Fibroblast of skin of right biceps (primary cell): ENCODE measurements at regions not wholly inside any gene's neighbourhood (a gene's known extent, or its start where the extent isn't known, plus 50 kb on each side); places are given as distances from the start of the nearest gene placed in this dataset.

Experiments used
- DNase-seq: peaks from one replicate; pipeline ENCODE4 v3.0.0-alpha.2; 2013

DNA sequence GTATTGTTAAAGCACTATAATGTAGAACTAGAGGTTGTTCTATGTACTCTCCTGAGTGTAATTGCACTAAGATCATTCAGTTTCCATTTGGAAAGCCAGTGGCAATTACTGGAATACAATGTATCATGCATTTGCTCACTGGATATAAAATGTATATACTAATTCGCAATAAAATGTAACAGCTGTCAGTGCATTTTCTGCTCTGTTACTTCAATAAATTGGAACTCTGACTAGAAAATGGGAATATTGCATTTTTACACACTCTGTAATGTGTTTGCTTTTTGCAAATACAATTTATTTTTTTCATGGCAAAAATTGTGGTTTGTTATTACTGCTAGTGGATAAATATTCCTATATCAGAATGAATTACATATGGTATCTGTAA lies 893.8 kb upstream of the POU3F3 start:
- no peak for DNase-seq

GRCh38 chr2:103960951-103961350 lies 893.0 kb upstream of the POU3F3 start:
- no peak for DNase-seq

GRCh38 chr2:103961862-103962261 lies 892.1 kb upstream of the POU3F3 start:
- no peak for DNase-seq

DNA sequence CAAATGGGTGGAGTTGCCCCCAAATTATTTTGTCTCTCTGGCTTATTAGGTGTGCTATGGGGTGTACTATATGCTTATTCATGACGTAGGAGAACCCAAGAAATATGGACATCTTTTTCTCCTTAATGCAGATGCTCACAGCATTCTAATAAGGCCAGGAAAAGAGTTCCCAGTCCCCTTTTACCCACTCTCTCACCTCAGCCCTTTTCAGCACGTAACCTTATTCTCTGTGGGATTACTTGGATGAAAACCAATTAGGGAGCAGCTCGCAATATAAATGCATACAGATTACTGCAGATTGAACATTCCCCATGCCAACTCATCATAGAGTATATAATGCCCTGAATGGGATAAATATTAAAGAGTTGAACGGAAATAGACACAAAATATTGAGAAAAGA lies 891.2 kb upstream of the POU3F3 start:
- no peak for DNase-seq

GRCh38 chr2:103963146-103963725 lies 890.7 kb upstream of the POU3F3 start:
- DNase-seq = no peak

GRCh38 chr2:103977241-103977640 lies 876.7 kb upstream of the POU3F3 start:
- DNase-seq = no peak

- no peak for DNase-seq
Measured at GRCh38 chr2:103977668-103978067, 876.2 kb upstream of the POU3F3 start.

DNA sequence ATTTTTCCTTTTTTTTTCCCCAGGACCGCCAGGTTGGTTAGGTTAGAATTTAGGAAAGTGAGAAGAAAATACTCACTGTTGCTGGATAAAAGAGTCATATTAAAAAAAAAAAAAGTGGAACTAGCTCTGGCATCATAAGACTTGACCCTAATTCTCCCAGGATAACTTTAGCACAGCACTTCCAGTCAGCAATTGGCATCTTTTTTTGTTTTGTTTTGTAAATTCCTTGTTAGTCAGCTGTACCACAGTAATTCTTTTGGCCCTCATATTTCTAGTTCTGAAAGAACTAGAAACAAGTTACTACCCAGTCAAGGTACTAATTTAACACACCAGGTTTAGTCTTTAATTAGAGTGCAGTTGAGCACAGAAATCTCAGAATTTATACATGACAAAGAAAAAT lies 873.5 kb upstream of the POU3F3 start:
- no peak for DNase-seq

- no peak for DNase-seq
Measured at GRCh38 chr2:103982691-103983090, 871.2 kb upstream of the POU3F3 start.

DNA sequence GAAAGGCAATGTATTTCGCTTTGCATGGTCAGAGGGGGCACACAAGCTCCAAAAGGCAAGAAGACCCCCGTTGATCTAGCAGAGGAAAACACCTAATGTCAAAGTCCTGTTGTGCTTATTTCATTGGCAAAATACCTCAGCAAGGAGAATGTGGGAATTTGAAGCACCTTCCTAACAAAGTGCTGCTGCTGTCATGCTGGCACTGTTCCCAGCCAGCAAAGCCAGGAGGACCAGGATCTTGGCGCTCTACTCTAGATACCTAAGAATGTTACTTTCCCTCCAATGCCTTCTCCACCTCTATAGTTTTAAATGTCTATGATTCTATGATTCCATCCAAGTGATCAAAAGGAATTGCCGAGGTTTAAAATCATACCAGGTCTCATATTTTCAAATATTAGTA lies 867.9 kb upstream of the POU3F3 start:
- DNase-seq = no peak

- no peak for DNase-seq
Measured at GRCh38 chr2:103991591-103991990, 862.3 kb upstream of the POU3F3 start.

DNA sequence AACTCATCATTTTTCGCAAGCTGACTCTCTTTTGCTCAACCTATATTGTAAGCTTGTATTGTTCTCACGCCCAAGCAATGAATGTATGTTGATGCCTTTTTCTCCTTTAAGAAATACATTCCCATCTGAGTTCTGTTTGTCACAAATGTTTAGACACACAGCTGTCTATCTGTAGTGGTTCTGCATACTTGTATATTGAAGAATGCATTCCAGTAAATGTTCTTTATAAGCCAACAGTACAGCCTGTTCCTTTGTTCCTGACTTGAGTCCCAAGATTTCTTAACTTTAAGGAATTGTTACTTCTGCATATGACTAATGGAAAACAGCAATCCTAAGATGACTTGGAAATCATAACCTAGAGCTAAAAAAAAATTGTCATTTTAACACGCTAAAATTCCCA lies 849.1 kb upstream of the POU3F3 start:
- no peak for DNase-seq

- DNase-seq = no peak
Measured at GRCh38 chr2:104016801-104017200, 837.1 kb upstream of the POU3F3 start.

- no peak for DNase-seq
Measured at GRCh38 chr2:104023306-104023705, 830.6 kb upstream of the POU3F3 start.

GRCh38 chr2:104023765-104024164 lies 830.1 kb upstream of the POU3F3 start:
- DNase-seq = no peak

DNA sequence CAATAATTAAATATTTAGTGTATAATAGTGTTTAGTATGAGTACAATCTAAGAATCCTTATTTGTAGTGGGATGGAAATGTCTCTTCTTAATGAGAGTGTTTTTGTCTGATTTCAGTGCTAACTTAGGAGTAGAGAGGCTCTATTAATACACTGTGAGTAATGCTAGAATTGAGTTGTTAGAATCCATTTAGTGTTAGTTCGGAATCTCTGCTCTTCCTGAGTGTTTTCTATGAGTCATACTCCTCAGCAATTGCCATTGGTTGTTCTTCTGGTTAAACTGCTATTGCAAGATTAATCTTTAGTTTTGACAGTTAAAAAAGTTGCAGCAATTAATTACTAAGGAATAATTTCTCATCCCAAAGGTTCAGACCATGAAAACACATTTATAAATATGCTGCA lies 828.6 kb upstream of the POU3F3 start:
- peak; percentile 29 for DNase-seq

DNA sequence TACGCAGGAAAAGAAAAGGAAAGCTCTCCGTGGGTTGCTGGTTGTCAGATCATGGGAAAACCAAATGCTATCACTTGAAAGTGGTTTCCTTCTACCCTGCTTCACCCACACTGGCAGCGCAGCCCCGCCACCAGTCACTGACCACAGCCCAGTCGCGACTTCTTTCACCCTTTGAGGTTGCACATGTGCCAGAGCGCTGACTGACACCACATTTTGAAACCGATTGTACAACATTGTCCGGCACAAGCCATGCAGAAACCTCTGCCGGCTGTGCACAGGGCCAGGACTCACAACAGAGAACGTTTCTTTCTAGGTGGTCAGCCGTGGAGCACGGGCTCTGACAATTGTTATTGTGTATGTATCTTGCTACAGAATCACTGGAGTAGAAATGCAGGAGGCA lies 827.2 kb upstream of the POU3F3 start:
- no peak for DNase-seq

- no peak for DNase-seq
Measured at GRCh38 chr2:104027321-104027720, 826.6 kb upstream of the POU3F3 start.

- DNase-seq = no peak
Measured at GRCh38 chr2:104028061-104028460, 825.9 kb upstream of the POU3F3 start.

- DNase-seq = no peak
Measured at GRCh38 chr2:104033399-104033798, 820.5 kb upstream of the POU3F3 start.

- no peak for DNase-seq
Measured at GRCh38 chr2:104040771-104041170, 813.1 kb upstream of the POU3F3 start.

- DNase-seq = no peak
Measured at GRCh38 chr2:104041351-104041750, 812.6 kb upstream of the POU3F3 start.

GRCh38 chr2:104043864-104044263 lies 810.1 kb upstream of the POU3F3 start:
- no peak for DNase-seq

DNA sequence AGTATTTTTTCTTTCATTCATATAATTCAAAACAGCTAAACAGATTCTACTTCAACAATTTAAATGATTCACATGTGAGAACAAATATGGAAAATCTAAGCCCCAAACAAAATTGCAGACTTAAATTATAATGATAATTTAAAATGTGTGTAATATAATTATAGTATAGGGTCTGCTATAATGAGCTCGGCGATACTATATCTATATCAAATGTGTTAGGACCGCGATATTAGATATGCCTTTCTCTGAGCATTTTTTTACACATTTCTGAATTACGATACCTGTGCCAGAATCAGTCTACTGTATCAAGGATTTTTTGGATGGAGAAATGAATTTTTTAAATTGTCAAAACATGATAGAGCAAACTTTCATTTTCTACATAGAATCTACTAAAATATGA lies 808.8 kb upstream of the POU3F3 start:
- DNase-seq = no peak

DNA sequence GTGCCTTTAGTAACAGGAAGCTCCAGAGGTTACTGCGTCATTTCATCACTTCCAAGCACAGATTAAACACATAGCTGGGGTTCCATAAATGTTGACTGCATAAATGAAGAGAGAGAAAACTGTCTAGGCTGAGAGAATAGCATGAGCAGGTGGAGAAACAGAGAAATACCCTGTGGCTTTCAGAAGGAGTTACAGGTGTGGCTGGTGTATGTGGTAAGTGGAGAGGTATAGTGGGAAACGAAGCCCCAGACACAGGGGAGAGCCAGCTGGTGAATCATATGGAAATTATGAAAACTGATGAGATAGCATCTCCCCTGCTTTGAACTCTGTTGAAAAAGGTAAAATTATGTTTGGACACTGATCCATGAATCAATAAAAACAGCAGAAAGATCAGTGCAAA lies 807.4 kb upstream of the POU3F3 start:
- no peak for DNase-seq

GRCh38 chr2:104047516-104047915 lies 806.4 kb upstream of the POU3F3 start:
- DNase-seq = no peak
